Osteocyte (in vitro differentiated cells): ENCODE measurements at regions not wholly inside any gene's neighbourhood (a gene's known extent, or its start where the extent isn't known, plus 50 kb on each side); places are given as distances from the start of the nearest gene placed in this dataset.
A peak's percentile ranks its signal among the peaks of the same experiment; 100 is the strongest.

ENCODE experiments used
- DNase-seq: peaks from one replicate; pipeline ENCODE4 v3.0.0; 2021; ENCODE audit warnings: mixed read lengths; ENCODE audit not compliant: unreplicated experiment; ENCODE audit errors: extremely low spot score
- H3K27ac Mint-ChIP-seq: one replicate; pipeline ENCODE4 v1.8.0; 2021; ENCODE audit warnings: mild to moderate bottlenecking, mixed read lengths; ENCODE audit not compliant: unreplicated experiment
- H3K27me3 Mint-ChIP-seq: one replicate; pipeline ENCODE4 v1.8.0; 2021; ENCODE audit warnings: mixed read lengths; ENCODE audit not compliant: unreplicated experiment
- H3K36me3 Mint-ChIP-seq: one replicate; pipeline ENCODE4 v1.8.0; 2021; ENCODE audit warnings: mixed read lengths; ENCODE audit not compliant: unreplicated experiment
- H3K4me1 Mint-ChIP-seq: one replicate; pipeline ENCODE4 v1.8.0; 2021; ENCODE audit warnings: mixed read lengths; ENCODE audit not compliant: unreplicated experiment
- H3K4me3 Mint-ChIP-seq: one replicate; pipeline ENCODE4 v1.8.0; 2021; ENCODE audit warnings: mild to moderate bottlenecking, moderate library complexity, mixed read lengths; ENCODE audit not compliant: unreplicated experiment
- H3K9me3 Mint-ChIP-seq: one replicate; pipeline ENCODE4 v1.8.0; 2021; ENCODE audit warnings: mixed read lengths; ENCODE audit not compliant: unreplicated experiment
- CTCF ChIP-seq: fragments of 200-600 bp; sonication (generic); IDR thresholded peaks from 2 replicates; pipeline ENCODE4 v1.5.0; 2021; ENCODE audit warnings: antibody characterized with exemption, mild to moderate bottlenecking, moderate library complexity

DNA sequence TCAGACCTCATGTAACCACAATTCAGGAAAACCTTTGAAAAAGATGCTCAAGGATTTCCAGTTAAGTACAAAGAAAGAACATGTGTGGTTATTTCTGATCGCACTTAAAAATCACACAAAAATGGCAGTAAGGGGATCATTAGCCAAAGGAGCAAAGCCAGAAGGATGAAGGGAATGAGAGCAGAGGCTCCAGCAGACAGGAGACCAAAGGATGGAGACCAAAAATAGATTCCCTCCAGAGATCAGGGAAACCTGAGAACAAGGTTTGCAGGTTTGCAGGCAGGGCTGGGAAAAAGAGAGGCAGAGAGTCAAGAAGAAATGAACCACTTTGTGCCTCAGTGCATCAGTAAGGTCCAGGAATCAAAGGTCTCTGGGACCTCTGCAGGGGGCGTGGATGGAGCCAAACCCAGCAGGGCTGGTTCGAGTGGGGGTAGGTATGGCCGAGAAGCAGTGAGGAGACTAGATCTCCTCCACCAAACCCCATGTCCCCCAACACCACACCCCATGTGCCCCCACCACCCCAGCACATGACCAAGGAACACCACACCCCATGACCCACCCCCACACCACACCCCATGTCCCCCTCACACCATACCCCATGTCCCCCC, 98.5 kb upstream of the GPC1 start:
- Mint-ChIP-seq H3K9me3 (no peaks in the 10 kb centered on the region), H3K36me3 (peaks cover 2% of the 10 kb centered on the region), H3K4me1 (peaks cover 4% of the 10 kb centered on the region), H3K27ac (no peak overlapping the region), H3K4me3 (no peak overlapping the region), H3K27me3 (peaks cover 46% of the 10 kb centered on the region)
- TF ChIP-seq CTCF: no peak
- peak; percentile 63 for DNase-seq

GRCh38 chr2:240338274-240338673, 97.2 kb upstream of the GPC1 start:
- H3K27ac Mint-ChIP-seq: no peak overlapping the region

DNA sequence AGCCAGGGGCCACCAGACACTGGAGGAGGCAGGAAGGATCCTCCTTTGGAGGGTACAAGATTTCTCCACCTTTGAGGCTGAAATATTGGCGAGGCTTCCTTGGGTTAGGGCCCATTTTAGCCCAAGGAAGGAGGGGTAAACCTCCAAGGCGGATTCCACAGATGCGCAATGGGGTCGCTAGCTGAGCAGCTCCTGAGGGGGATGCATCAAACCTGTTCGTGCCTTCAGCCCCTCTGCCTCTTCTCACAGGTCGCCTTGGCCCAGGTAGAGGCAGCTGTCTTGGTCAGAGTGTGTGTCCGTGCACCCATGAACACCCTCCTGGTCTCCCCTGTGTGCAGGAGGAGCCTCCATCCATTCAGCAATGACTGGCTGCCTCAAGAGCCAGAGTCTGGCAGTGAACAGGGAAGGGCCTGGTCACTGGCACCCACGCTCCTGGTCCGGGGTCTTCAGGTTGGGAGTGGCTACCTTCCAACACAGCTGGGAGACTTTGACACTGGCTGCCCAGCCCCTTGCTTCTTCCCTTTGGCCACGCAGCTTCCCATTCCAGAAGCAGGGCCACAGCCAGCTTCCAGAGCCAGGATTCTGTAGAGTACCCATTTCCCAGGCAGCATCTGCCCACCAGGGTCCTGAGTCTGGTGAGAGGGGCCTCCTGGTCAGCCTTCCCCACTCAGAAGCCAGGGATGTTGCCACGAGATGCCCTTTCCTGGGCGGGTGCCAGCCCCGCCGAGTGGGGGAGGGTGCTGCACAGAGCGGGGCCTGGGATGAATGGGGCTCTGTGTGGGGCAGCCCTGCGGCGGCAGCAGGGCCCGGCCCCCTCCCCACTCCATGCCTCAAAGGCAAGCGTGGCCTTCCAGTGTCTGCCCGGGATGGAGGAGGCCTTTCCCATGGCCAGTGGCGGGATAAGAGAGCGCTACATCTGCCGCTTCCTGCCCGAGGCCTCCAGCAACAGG, 95.8 kb upstream of the GPC1 start:
- H3K4me3 Mint-ChIP-seq: no peak overlapping the region
- no peak overlapping the region for H3K27ac Mint-ChIP-seq

More at GRCh38 chr2:240338274-240338673, 97.2 kb upstream of the GPC1 start:
- Mint-ChIP-seq H3K9me3 (no peaks in the 10 kb centered on the region), H3K27me3 (peaks cover 36% of the 10 kb centered on the region), H3K4me3 (no peak overlapping the region), H3K36me3 (no peaks in the 10 kb centered on the region), H3K4me1 (peaks cover 4% of the 10 kb centered on the region)
- peak; percentile 57 for DNase-seq
- TF ChIP-seq CTCF: no peak

DNA sequence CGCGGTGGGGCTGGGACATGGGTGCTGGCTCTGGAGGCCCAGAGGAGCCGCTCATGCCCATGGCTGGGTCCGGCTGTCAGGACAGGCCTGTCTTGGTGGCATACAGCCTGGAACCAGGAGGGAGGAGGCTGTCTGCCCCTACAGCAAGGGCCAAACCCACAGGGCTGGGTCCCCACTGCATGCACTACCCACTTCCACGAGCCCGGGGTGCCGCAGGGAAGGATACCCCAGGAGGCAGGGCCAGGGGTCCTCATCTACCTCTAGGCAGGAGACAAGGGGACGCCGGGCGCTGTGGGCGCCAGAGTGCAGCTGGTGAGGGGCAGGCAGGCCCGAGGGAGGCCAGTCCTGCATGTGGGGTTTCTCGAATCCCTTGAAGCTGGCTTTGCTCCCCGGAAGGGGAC, 95.1 kb upstream of the GPC1 start:
- Mint-ChIP-seq H3K4me3 (no peak overlapping the region), H3K36me3 (no peaks in the 10 kb centered on the region), H3K9me3 (peaks cover 8% of the 10 kb centered on the region), H3K4me1 (peaks cover 4% of the 10 kb centered on the region), H3K27ac (no peak overlapping the region), H3K27me3 (peaks cover 15% of the 10 kb centered on the region)
- no peak for DNase-seq
- no peak for TF ChIP-seq CTCF

More for the DNA sequence above, 95.8 kb upstream of the GPC1 start:
- Mint-ChIP-seq H3K36me3 (no peaks in the 10 kb centered on the region), H3K4me1 (peaks cover 4% of the 10 kb centered on the region), H3K27me3 (peaks cover 21% of the 10 kb centered on the region), H3K9me3 (peaks cover 3% of the 10 kb centered on the region)
- DNase-seq: no peak
- TF ChIP-seq CTCF: no peak

GRCh38 chr2:240341064-240341463, 94.4 kb upstream of the GPC1 start:
- Mint-ChIP-seq H3K36me3 (no peaks in the 10 kb centered on the region), H3K9me3 (peaks cover 8% of the 10 kb centered on the region), H3K27ac (no peak overlapping the region), H3K27me3 (peaks cover 8% of the 10 kb centered on the region), H3K4me3 (no peak overlapping the region), H3K4me1 (peaks cover 4% of the 10 kb centered on the region)
- DNase-seq: no peak
- TF ChIP-seq CTCF: no peak
